ENCODE measurements at regions not wholly inside any gene's neighbourhood (a gene's known extent, or its start where the extent isn't known, plus 50 kb on each side); places are given as distances from the start of the nearest gene placed in this dataset.

GRCh38 chr4:189071241-189071640 is 869.4 kb upstream of the FRG1 start:
- Histone ChIP-seq H3K27me3 (peaks cover 0 to 6% (median 0%) of the 10 kb centered on the region in 4 donors), H3K4me1 (no peaks in the 10 kb centered on the region), H3K36me3 (no peaks in the 10 kb centered on the region), H3K9me3 (no peaks in the 10 kb centered on the region), H3K27ac (replicated peaks in 1 of 4) (no peak overlapping the region), H3K4me3 (no peak overlapping the region)
- intact Hi-C loops (cut with DNase I): no loop called here
- TF ChIP-seq CTCF (IDR thresholded peaks at IDR 0.05): no peak
- TF ChIP-seq EP300 (IDR thresholded peaks at IDR 0.05): no peak
- no peak for TF ChIP-seq POLR2AphosphoS5 (IDR thresholded peaks at IDR 0.05)
- TF ChIP-seq POLR2A (IDR thresholded peaks at IDR 0.05; ENCODE audit: low read depth): no peak
- no peak for DNase-seq (ENCODE audit: extremely low spot score)
- WGBS: 66% methylated on average over 6 of the region's 6 CpGs

- Histone ChIP-seq H3K4me3 (no peak overlapping the region), H3K27ac (replicated peaks in 1 of 4) (no peak overlapping the region), H3K4me1 (no peaks in the 10 kb centered on the region), H3K36me3 (no peaks in the 10 kb centered on the region), H3K9me3 (no peaks in the 10 kb centered on the region), H3K27me3 (peaks cover 0 to 6% (median 0%) of the 10 kb centered on the region in 4 donors)
- TF ChIP-seq POLR2A (IDR thresholded peaks at IDR 0.05; ENCODE audit: low read depth) (no peak), POLR2AphosphoS5 (IDR thresholded peaks at IDR 0.05) (no peak), CTCF (IDR thresholded peaks at IDR 0.05) (no peak), EP300 (IDR thresholded peaks at IDR 0.05) (no peak)
- DNase-seq (ENCODE audit: extremely low spot score): no peak
- WGBS: 66% methylated on average over 6 of the region's 6 CpGs
- intact Hi-C loops (cut with DNase I): no loop called here
These were observed 866.9 kb upstream of the FRG1 start for GRCh38 chr4:189073739-189074138.

GRCh38 chr4:189081826-189082225 is 858.8 kb upstream of the FRG1 start:
- H3K27ac ChIP-seq (replicated peaks in 1 of 4): no peak overlapping the region
- H3K9me3 ChIP-seq: no peaks in the 10 kb centered on the region
- H3K36me3 ChIP-seq: no peaks in the 10 kb centered on the region
- no peaks in the 10 kb centered on the region for H3K27me3 ChIP-seq
- no peaks in the 10 kb centered on the region for H3K4me1 ChIP-seq
- DNase-seq (ENCODE audit: extremely low spot score): no peak
- H3K4me3 ChIP-seq: no peak overlapping the region
- intact Hi-C loops (cut with DNase I): no loop called here
- TF ChIP-seq POLR2AphosphoS5 (IDR thresholded peaks at IDR 0.05) (no peak), POLR2A (IDR thresholded peaks at IDR 0.05; ENCODE audit: low read depth) (no peak), EP300 (IDR thresholded peaks at IDR 0.05) (no peak), CTCF (IDR thresholded peaks at IDR 0.05) (no peak)

- Histone ChIP-seq H3K36me3 (no peaks in the 10 kb centered on the region), H3K4me3 (no peak overlapping the region), H3K27ac (replicated peaks in 1 of 4) (no peak overlapping the region), H3K27me3 (no peaks in the 10 kb centered on the region), H3K9me3 (no peaks in the 10 kb centered on the region), H3K4me1 (no peaks in the 10 kb centered on the region)
- no peak for DNase-seq (ENCODE audit: extremely low spot score)
- intact Hi-C loops (cut with DNase I): no loop called here
- 92% methylated on average over 5 of the region's 5 CpGs for WGBS
- TF ChIP-seq POLR2A (IDR thresholded peaks at IDR 0.05; ENCODE audit: low read depth): no peak
- no peak for TF ChIP-seq CTCF (IDR thresholded peaks at IDR 0.05)
- TF ChIP-seq POLR2AphosphoS5 (IDR thresholded peaks at IDR 0.05): no peak
- TF ChIP-seq EP300 (IDR thresholded peaks at IDR 0.05): no peak
These were observed 856.9 kb upstream of the FRG1 start for GRCh38 chr4:189083769-189084168.

- intact Hi-C loops (cut with DNase I): no loop called here
- no peaks in the 10 kb centered on the region for H3K4me1 ChIP-seq
- no peak for TF ChIP-seq POLR2A (IDR thresholded peaks at IDR 0.05; ENCODE audit: low read depth)
- TF ChIP-seq EP300 (IDR thresholded peaks at IDR 0.05): no peak
- no peak for TF ChIP-seq POLR2AphosphoS5 (IDR thresholded peaks at IDR 0.05)
- no peak for TF ChIP-seq CTCF (IDR thresholded peaks at IDR 0.05)
- H3K4me3 ChIP-seq: no peak overlapping the region
- H3K36me3 ChIP-seq: no peaks in the 10 kb centered on the region
- WGBS: 79% methylated on average over 4 of the region's 4 CpGs
- no peaks in the 10 kb centered on the region for H3K27me3 ChIP-seq
- DNase-seq (ENCODE audit: extremely low spot score): no peak
- no peak overlapping the region for H3K27ac ChIP-seq (replicated peaks in 1 of 4)
- no peaks in the 10 kb centered on the region for H3K9me3 ChIP-seq
These were observed 856.0 kb upstream of the FRG1 start for GRCh38 chr4:189084671-189085070.
